ENCODE measurements at regions not wholly inside any gene's neighbourhood (a gene's known extent, or its start where the extent isn't known, plus 50 kb on each side); places are given as distances from the start of the nearest gene placed in this dataset.
A peak's percentile ranks its signal among the peaks of the same experiment; 100 is the strongest.

GRCh38 chr6:25066593-25066992 is 130.8 kb upstream of the RIPOR2 start:
- DNase-seq (ENCODE audit: low read depth in 2 of 2), result no peak

GRCh38 chr6:25068866-25069265 is 133.1 kb upstream of the RIPOR2 start:
- DNase-seq (ENCODE audit: low read depth in 2 of 2), result no peak

- DNase-seq (ENCODE audit: low read depth in 2 of 2), result peak; percentile 57 to 83
These were observed 135.0 kb upstream of the RIPOR2 start for GRCh38 chr6:25070547-25071366.

- no peak for DNase-seq (ENCODE audit: low read depth in 2 of 2)
These were observed 142.4 kb upstream of the RIPOR2 start for GRCh38 chr6:25078141-25078540.

GRCh38 chr6:25083784-25084507 is 148.2 kb upstream of the RIPOR2 start:
- no peak for DNase-seq (ENCODE audit: low read depth in 2 of 2)

GRCh38 chr6:25084508-25084833 is 148.7 kb upstream of the RIPOR2 start:
- DNase-seq (ENCODE audit: low read depth in 2 of 2), result no peak

- no peak for DNase-seq (ENCODE audit: low read depth in 2 of 2)
These were observed 150.0 kb upstream of the RIPOR2 start for GRCh38 chr6:25085756-25086155.

- DNase-seq (ENCODE audit: low read depth in 2 of 2), result no peak
These were observed 150.8 kb upstream of the RIPOR2 start for GRCh38 chr6:25086500-25087091.

- DNase-seq (ENCODE audit: low read depth in 2 of 2), result no peak
These were observed 152.8 kb upstream of the RIPOR2 start for GRCh38 chr6:25088513-25088912.

GRCh38 chr6:25089442-25089841 is 153.7 kb upstream of the RIPOR2 start:
- no peak for DNase-seq (ENCODE audit: low read depth in 2 of 2)

GRCh38 chr6:25094726-25095125 is 159.0 kb upstream of the RIPOR2 start:
- DNase-seq (ENCODE audit: low read depth in 2 of 2), result no peak

- no peak for DNase-seq (ENCODE audit: low read depth in 2 of 2)
These were observed 164.5 kb upstream of the RIPOR2 start for GRCh38 chr6:25100288-25100687.

GRCh38 chr6:25103603-25104002 is 167.8 kb upstream of the RIPOR2 start:
- DNase-seq (ENCODE audit: low read depth in 2 of 2), result no peak

- DNase-seq (ENCODE audit: low read depth in 2 of 2), result no peak
These were observed 169.5 kb upstream of the RIPOR2 start for GRCh38 chr6:25105070-25105925.

- no peak for DNase-seq (ENCODE audit: low read depth in 2 of 2)
These were observed 171.5 kb upstream of the RIPOR2 start for GRCh38 chr6:25107218-25107617.

GRCh38 chr6:25111782-25112181 is 167.4 kb upstream of the CARMIL1 start:
- DNase-seq (ENCODE audit: low read depth in 2 of 2), result no peak

GRCh38 chr6:25112322-25112773 is 166.8 kb upstream of the CARMIL1 start:
- no peak for DNase-seq (ENCODE audit: low read depth in 2 of 2)

GRCh38 chr6:25113436-25113835 is 165.7 kb upstream of the CARMIL1 start:
- no peak for DNase-seq (ENCODE audit: low read depth in 2 of 2)

GRCh38 chr6:25118038-25118437 is 161.1 kb upstream of the CARMIL1 start:
- no peak for DNase-seq (ENCODE audit: low read depth in 2 of 2)

GRCh38 chr6:25121186-25121585 is 158.0 kb upstream of the CARMIL1 start:
- DNase-seq (ENCODE audit: low read depth in 2 of 2), result no peak

- DNase-seq (ENCODE audit: low read depth in 2 of 2), result no peak
These were observed 157.2 kb upstream of the CARMIL1 start for GRCh38 chr6:25122001-25122400.

Data from stimulated activated CD4-positive, alpha-beta T cell treated with anti-CD3 and anti-CD28 coated beads, Interleukin-1b, Interleukin-23, amount 100 ng/mL, for 4 hours (primary cell).